Suprapubic skin (tissue), 3 donors: ENCODE measurements at regions not wholly inside any gene's neighbourhood (a gene's known extent, or its start where the extent isn't known, plus 50 kb on each side); places are given as distances from the start of the nearest gene placed in this dataset.

Source experiments
- CTCF ChIP-seq, 2 donors: fragments of 200-600 bp in 1 of 2; fragments of 450-650 bp in 1 of 2; sonication (generic) in 1 of 2; IDR thresholded peaks; one replicate each; pipeline ENCODE4 v1.5.1; 2016 to 2019; ENCODE audit warnings: antibody characterized with exemption in 2 of 2, mild to moderate bottlenecking in 1 of 2, moderate library complexity in 1 of 2
- POLR2AphosphoS5 ChIP-seq, 3 donors: sonication (generic); formaldehyde crosslinking; IDR thresholded peaks; one replicate each; pipeline ENCODE4 v1.6.1; 2017; ENCODE audit warnings: antibody characterized with exemption in 3 of 3

- TF ChIP-seq CTCF (IDR thresholded peaks at IDR 0.05) = no peak
- TF ChIP-seq POLR2AphosphoS5 (IDR thresholded peaks at IDR 0.05) = no peak
Measured at GRCh38 chr15:20665653-20666052, 124.1 kb upstream of the GOLGA6L6 start.
